ENCODE measurements at regions not wholly inside any gene's neighbourhood (a gene's known extent, or its start where the extent isn't known, plus 50 kb on each side); places are given as distances from the start of the nearest gene placed in this dataset.
A peak's percentile ranks its signal among the peaks of the same experiment; 100 is the strongest.

DNA sequence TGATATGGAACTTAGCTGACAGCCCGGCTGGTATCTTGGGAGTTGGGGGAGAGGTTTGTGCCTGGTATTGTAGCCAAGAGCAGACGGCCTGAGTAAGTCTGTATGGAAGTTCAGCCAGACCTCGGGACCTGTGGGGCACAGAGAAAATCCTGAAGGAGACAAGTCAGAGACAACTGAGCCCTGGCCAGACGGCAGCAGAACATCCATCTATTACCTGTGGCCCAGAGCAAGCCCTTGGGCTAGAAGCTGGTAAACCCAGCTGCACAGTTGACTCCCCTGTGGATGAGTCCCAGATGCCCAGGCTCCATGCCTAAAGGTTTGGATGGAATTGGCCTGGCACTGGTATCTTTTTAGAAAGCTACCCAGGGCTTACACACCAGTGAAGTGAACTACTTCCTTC is 70.4 kb upstream of the DLG1 start:
- H3K27ac ChIP-seq = no peak overlapping the region
- DNase-seq (ENCODE audit: low spot score) = peak; percentile 46
- no peaks in the 10 kb centered on the region for H3K27me3 ChIP-seq
- TF ChIP-seq, protein P1, sequence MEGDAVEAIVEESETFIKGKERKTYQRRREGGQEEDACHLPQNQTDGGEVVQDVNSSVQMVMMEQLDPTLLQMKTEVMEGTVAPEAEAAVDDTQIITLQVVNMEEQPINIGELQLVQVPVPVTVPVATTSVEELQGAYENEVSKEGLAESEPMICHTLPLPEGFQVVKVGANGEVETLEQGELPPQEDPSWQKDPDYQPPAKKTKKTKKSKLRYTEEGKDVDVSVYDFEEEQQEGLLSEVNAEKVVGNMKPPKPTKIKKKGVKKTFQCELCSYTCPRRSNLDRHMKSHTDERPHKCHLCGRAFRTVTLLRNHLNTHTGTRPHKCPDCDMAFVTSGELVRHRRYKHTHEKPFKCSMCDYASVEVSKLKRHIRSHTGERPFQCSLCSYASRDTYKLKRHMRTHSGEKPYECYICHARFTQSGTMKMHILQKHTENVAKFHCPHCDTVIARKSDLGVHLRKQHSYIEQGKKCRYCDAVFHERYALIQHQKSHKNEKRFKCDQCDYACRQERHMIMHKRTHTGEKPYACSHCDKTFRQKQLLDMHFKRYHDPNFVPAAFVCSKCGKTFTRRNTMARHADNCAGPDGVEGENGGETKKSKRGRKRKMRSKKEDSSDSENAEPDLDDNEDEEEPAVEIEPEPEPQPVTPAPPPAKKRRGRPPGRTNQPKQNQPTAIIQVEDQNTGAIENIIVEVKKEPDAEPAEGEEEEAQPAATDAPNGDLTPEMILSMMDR (IDR thresholded peaks at IDR 0.05) = no peak
- no peaks in the 10 kb centered on the region for H3K36me3 ChIP-seq
- peaks cover 0 to 10% of the 10 kb centered on the region in 2 donors for H3K4me1 ChIP-seq
- H3K9me3 ChIP-seq = no peaks in the 10 kb centered on the region
- H3K4me3 ChIP-seq = no peak overlapping the region

DNA sequence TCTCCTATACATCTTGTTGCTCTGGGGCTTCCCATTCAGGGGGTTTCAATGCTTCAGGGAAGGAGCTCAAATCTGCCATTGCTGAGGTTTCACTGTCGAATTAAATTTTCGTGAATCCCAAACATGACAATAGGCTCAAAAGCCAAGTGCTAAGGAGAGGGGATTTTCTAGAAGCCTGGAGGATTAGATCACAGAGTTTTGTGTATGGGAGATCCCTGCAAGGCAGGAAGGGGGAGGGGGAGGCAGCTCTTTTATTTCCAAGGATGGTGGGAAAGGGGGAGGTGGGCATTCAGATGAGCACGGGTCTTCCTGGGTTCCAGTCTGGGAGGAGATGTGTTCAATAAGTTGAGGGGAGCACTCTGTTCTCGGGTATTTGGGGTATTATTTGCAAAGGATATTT is 69.9 kb upstream of the DLG1 start:
- Histone ChIP-seq H3K4me3 (no peak overlapping the region), H3K27me3 (no peaks in the 10 kb centered on the region), H3K4me1 (peaks cover 0 to 10% of the 10 kb centered on the region in 2 donors), H3K9me3 (no peaks in the 10 kb centered on the region), H3K36me3 (no peaks in the 10 kb centered on the region), H3K27ac (no peak overlapping the region)
- TF ChIP-seq, protein P1 (IDR thresholded peaks at IDR 0.05) = no peak
- DNase-seq (ENCODE audit: low spot score) = peak; percentile 18

DNA sequence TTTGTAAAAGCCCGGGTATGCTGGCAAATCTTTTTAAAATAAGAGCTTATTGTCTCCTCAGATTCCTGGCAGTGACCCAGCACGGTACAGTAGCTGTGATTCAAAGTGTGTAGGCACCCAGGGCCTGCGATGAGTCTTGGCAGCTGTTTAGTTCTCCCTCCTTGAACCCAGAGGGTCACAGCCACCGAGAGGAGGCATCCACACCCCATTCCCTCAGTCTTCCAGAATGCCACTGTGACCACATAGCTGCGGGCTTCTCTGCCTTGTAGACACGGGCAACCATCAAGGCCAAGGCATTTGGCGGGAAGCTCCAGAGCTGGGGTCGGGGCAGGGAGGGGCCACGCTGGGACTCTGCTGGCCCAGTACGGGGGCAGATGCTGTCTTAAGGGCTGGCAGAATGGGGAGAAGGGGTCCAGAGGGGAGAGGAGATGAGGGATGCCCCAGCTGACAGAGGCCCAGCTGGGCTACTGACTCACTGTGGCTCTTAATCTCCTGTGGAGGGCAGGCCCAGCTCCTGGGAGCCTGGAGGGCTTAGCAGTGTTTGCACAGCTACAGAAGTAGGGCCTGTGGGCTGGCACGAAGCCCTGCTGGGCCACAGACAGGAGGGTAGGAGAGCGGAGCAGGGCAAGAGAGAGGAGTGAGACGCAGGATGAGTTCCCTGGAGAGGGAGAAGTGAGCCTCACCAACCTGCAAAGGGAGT is 68.8 kb upstream of the DLG1 start:
- Histone ChIP-seq H3K36me3 (no peaks in the 10 kb centered on the region), H3K9me3 (no peaks in the 10 kb centered on the region), H3K4me3 (no peak overlapping the region), H3K27ac (no peak overlapping the region), H3K27me3 (no peaks in the 10 kb centered on the region), H3K4me1 (peaks cover 0 to 10% of the 10 kb centered on the region in 2 donors)
- DNase-seq (ENCODE audit: low spot score) = peak; percentile 47
- TF ChIP-seq, protein P1 (IDR thresholded peaks at IDR 0.05) = no peak

DNA sequence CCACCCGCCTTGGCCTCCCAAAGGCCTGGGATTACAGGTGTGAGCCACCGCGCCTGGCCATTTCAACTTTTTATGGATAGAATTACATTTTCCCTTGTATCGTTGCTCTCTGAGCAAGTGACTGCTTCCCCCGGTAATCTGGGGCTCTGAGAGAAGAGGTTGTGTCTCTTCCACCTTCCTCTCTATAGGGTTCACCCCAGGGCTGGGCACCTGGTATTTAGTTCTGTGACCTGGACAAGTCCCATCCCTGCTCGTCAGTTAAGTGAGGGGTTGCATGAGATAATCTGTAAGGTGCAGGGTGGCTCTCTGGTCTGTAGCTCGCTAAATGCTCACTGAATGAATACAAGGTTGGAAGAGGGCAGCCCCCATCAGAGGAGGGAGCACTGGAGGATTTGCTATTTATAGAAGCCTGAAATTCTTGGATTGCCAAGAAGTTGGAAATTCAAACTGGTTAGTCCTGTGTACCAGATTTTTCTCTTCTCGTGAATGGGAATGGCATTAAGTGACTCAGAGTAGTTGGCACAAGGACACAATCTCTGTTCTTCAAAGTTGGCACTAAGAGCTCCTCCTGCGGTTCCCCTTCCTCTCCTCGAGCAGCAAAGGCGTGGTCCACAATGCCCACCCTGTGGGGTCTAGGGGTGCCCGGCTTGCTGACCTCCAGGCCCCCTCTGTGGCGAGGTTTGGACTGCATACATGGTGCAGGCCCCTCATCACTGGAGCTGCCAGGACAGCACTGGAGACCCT is 68.1 kb upstream of the DLG1 start:
- Histone ChIP-seq H3K27ac (no peak overlapping the region), H3K36me3 (no peaks in the 10 kb centered on the region), H3K27me3 (no peaks in the 10 kb centered on the region), H3K4me3 (no peak overlapping the region), H3K4me1 (peaks cover 0 to 10% of the 10 kb centered on the region in 2 donors), H3K9me3 (no peaks in the 10 kb centered on the region)
- TF ChIP-seq, protein P1 (IDR thresholded peaks at IDR 0.05) = no peak
- peak; percentile 32 for DNase-seq (ENCODE audit: low spot score)

DNA sequence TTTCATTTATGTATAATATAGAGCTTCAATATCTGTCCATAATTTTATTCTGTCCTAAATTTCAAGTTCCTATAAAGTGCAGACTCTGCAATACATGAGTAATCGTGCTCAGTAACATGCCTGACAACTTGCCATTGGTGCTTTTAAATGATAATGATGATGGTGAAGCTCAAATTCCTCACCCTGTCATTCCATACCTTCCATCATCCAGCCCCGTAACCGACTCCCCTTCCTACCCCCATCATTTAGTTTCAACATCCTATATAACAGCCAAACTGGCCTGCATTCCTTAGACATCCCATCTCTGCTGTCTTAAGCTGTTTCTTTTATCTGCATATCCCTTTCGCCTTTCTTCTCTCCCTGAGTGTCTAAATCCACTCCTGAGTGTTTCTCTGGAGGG is 67.2 kb upstream of the DLG1 start:
- DNase-seq (ENCODE audit: low spot score) = no peak
- Histone ChIP-seq H3K4me3 (no peak overlapping the region), H3K4me1 (peaks cover 0 to 10% of the 10 kb centered on the region in 2 donors), H3K27ac (no peak overlapping the region), H3K9me3 (no peaks in the 10 kb centered on the region), H3K27me3 (no peaks in the 10 kb centered on the region), H3K36me3 (no peaks in the 10 kb centered on the region)
- TF ChIP-seq, protein P1 (IDR thresholded peaks at IDR 0.05) = no peak
